NCI-H1417 (cell line): ENCODE measurements at regions not wholly inside any gene's neighbourhood (a gene's known extent, or its start where the extent isn't known, plus 50 kb on each side); places are given as distances from the start of the nearest gene placed in this dataset.

ENCODE experiments used
- DNase-seq, 3 experiments: peaks; one replicate each; lab custom pipeline; 2025; lab: John Stamatoyannopoulos, UW

- no peak for DNase-seq
Observed at GRCh38 chr2:217301142-217301925, 441.5 kb upstream of the TNP1 start.

GRCh38 chr2:217299590-217299989 lies 439.7 kb upstream of the TNP1 start:
- DNase-seq = no peak

GRCh38 chr2:217297096-217297495 lies 437.2 kb upstream of the TNP1 start:
- no peak for DNase-seq

- no peak for DNase-seq
Observed at GRCh38 chr2:217294818-217295217, 435.0 kb upstream of the TNP1 start.

- DNase-seq = no peak
Observed at GRCh38 chr2:217294211-217294610, 434.3 kb upstream of the TNP1 start.

GRCh38 chr2:217293607-217294006 lies 433.7 kb upstream of the TNP1 start:
- no peak for DNase-seq

GRCh38 chr2:217293046-217293445 lies 433.2 kb upstream of the TNP1 start:
- DNase-seq = no peak

GRCh38 chr2:217291259-217291658 lies 431.4 kb upstream of the TNP1 start:
- no peak for DNase-seq

- DNase-seq = peak in 1 of 3 experiments; percentile 47
Observed at GRCh38 chr2:217290467-217290866, 430.6 kb upstream of the TNP1 start.

GRCh38 chr2:217289907-217290280 lies 430.0 kb upstream of the TNP1 start:
- DNase-seq = peak; percentile 55 to 97 (median 84)

- peak; percentile 38 to 97 (median 84) for DNase-seq
Observed at GRCh38 chr2:217289177-217289906, 429.5 kb upstream of the TNP1 start.

GRCh38 chr2:217288472-217289063 lies 428.7 kb upstream of the TNP1 start:
- peak in 1 of 3 experiments; percentile 28 for DNase-seq

- no peak for DNase-seq
Observed at GRCh38 chr2:217286833-217287232, 427.0 kb upstream of the TNP1 start.

GRCh38 chr2:217285926-217286325 lies 426.1 kb upstream of the TNP1 start:
- DNase-seq = no peak

- DNase-seq = no peak
Observed at GRCh38 chr2:217283460-217283859, 423.6 kb upstream of the TNP1 start.

GRCh38 chr2:217282531-217282930 lies 422.7 kb upstream of the TNP1 start:
- DNase-seq = no peak

- no peak for DNase-seq
Observed at GRCh38 chr2:217279556-217279955, 419.7 kb upstream of the TNP1 start.

GRCh38 chr2:217279140-217279539 lies 419.3 kb upstream of the TNP1 start:
- no peak for DNase-seq

- DNase-seq = no peak
Observed at GRCh38 chr2:217277646-217278398, 418.0 kb upstream of the TNP1 start.

GRCh38 chr2:217276433-217276832 lies 416.6 kb upstream of the TNP1 start:
- no peak for DNase-seq

- DNase-seq = no peak
Observed at GRCh38 chr2:217275091-217275490, 415.2 kb upstream of the TNP1 start.

- no peak for DNase-seq
Observed at GRCh38 chr2:217274578-217274977, 414.7 kb upstream of the TNP1 start.
